GM12892 (cell line): ENCODE measurements at regions not wholly inside any gene's neighbourhood (a gene's known extent, or its start where the extent isn't known, plus 50 kb on each side); places are given as distances from the start of the nearest gene placed in this dataset.

ENCODE experiments used
- POLR2A ChIP-seq: IDR thresholded peaks from 2 replicates; pipeline ENCODE4 v1.6.1; 2011; ENCODE audit warnings: low read depth, low read length, control low read depth
- POLR2AphosphoS5 ChIP-seq: IDR thresholded peaks from 2 replicates; pipeline ENCODE4 v1.6.1; 2011; ENCODE audit warnings: low read depth, low read length, control low read depth
- TAF1 ChIP-seq: IDR thresholded peaks from 2 replicates; pipeline ENCODE4 v1.6.1; 2011; ENCODE audit warnings: low read depth, mild to moderate bottlenecking, control low read depth, low read length, borderline replicate concordance

- TF ChIP-seq POLR2AphosphoS5 = no peak
- no peak for TF ChIP-seq POLR2A
- TF ChIP-seq TAF1 = no peak
These were observed 581.9 kb downstream of the TUSC7 start for GRCh38 chr3:117291476-117291875.
